GM12801 (cell line): ENCODE measurements at regions not wholly inside any gene's neighbourhood (a gene's known extent, or its start where the extent isn't known, plus 50 kb on each side); places are given as distances from the start of the nearest gene placed in this dataset.

ENCODE experiments used
- CTCF ChIP-seq: IDR thresholded peaks from one replicate; pipeline ENCODE4 v1.5.1; 2011; ENCODE audit warnings: control low read depth; ENCODE audit not compliant: insufficient read length; ENCODE audit errors: extremely low read depth

GRCh38 chr6:17021539-17021889, 80.3 kb upstream of the STMND1 start:
- no peak for TF ChIP-seq CTCF

GRCh38 chr6:17020889-17021538, 80.8 kb upstream of the STMND1 start:
- no peak for TF ChIP-seq CTCF

- no peak for TF ChIP-seq CTCF
Observed at GRCh38 chr6:17018425-17018824, 83.4 kb upstream of the STMND1 start.

- TF ChIP-seq CTCF: no peak
Observed at GRCh38 chr6:17017416-17017815, 84.4 kb upstream of the STMND1 start.

GRCh38 chr6:17015551-17016381, 86.1 kb upstream of the STMND1 start:
- no peak for TF ChIP-seq CTCF

GRCh38 chr6:17015144-17015543, 86.7 kb upstream of the STMND1 start:
- no peak for TF ChIP-seq CTCF

GRCh38 chr6:17013701-17014100, 88.1 kb upstream of the STMND1 start:
- TF ChIP-seq CTCF: no peak
